ENCODE measurements at regions not wholly inside any gene's neighbourhood (a gene's known extent, or its start where the extent isn't known, plus 50 kb on each side); places are given as distances from the start of the nearest gene placed in this dataset.
"Not testable (repeated sequence)": the region's sequence is repeated elsewhere in the genome, so short reads cannot be mapped to it uniquely, and the experiment has no call there.

DNA sequence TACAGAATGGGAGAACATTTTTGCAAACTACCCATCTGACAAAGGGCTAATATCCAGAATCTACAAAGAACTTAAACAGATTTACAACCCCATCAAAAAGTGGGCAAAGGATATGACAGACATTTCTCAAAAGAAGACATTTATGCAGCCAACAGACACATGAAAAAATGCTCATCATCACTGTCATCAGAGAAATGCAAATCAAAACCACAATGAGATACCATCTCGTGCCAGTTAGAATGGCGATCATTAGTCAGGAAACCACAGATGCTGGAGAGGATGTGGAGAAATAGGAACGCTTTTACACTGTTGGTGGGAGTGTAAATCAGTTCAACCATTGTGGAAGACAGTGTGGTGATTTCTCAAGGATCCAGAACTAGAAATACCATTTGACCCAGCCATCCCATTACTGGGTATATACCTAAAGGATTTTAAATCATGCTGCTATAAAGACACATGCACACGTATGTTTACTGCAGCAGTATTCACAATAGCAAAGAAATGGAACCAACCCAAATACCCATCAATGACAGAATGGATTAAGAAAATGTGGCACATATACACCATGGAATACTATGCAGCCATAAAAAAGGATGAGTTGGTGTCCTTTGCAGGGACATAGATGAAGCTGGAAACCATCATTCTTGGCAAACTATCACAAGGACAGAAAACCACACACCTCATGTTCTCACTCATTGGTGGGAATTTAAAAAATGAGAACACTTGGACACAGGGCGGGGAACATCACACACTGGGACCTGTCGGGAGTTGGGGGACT is 317.7 kb upstream of the THBS1 start:
- DNase-seq, result not testable (repeated sequence)

- no peak for DNase-seq
These were observed 315.6 kb upstream of the THBS1 start for GRCh38 chr15:39265261-39265660.

- no peak for DNase-seq
These were observed 314.0 kb upstream of the THBS1 start for GRCh38 chr15:39266890-39267289.

GRCh38 chr15:39267685-39268084 is 313.2 kb upstream of the THBS1 start:
- no peak for DNase-seq

DNA sequence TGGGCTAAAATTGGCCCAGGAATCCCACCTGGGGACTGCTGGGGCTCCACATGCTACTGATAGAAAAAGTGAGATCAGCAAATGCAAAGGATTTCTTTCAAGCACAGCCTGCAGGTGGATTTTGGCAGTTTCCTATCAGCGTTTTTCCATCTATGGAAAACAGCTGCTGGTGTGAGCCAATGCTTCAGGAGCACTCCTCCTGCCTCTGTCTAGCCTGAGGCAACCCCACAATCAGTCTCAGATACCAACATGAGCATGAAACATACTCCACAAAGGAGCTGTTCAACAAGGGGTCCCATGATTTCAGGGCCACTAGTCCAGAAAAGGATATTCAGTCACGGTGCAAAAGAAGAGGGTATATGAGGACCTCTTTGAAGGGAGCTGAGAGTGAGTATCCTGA is 311.5 kb upstream of the THBS1 start:
- no peak for DNase-seq

DNA sequence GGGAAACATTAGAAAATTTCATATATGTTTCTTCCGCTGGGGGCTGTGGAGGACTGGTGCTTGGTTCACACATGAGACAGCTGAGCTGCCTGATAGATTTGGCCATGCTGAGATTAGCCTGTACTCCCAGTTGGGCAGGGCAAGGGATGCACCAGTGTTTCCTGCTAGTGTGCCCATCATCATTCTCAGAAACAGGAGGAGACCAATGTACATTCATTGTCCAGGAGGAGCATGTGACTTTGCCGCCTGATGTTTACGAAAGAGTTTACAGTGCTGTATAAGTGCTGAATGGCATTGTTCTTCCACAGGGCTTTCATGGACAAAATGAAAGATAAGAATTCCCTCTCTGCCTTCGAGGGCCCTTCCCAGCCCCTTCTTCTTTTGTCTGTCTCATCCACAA is 311.1 kb upstream of the THBS1 start:
- DNase-seq, result no peak

DNA sequence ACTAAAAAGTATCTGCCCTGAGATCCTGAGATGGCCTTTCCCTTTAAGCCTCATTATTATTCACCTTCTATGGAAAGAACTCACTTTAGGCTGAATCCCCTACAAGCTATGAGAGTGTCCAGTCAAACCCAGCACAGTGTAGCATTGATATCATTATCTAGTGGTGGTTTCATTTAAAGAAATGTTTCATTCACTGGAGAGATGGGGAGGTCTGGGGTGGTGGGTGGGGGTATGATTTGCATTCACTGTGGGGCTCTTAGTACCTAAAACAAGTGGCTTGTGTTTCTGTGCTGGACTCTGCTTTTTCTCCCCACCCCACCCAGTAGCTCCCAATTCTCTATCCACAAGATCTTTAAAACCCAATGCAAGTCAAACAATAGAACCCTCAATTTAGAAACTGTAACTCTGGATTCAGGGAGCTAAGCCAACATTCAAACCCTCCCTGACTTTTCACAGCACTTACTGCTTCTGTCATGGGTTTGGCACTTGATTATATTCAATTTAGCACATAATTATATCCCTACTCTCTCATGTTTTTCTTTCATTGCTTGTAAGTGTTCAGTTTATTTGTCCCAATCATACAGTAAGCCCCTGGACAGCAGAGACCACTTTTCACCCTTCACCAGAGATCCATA is 310.5 kb upstream of the THBS1 start:
- no peak for DNase-seq

DNA sequence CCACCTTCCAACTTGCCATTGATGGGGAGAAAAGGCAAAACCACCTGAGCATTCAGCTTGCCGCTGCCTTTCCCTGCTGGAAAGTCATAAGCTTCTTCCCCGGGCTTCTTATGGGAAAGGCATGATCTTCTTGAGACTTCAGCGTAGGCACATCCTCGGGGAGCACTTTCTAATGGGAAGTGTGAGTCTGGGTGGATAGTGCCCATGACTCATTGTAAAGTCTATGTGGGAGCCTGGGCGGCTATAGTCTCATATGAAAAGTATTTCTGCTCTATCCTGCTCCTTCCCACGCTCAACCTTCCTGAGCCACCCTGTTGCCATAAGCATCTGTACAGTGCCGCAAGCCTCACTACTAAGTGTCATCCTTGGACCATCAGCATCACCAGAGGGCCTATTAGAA is 309.9 kb upstream of the THBS1 start:
- DNase-seq, result no peak

DNA sequence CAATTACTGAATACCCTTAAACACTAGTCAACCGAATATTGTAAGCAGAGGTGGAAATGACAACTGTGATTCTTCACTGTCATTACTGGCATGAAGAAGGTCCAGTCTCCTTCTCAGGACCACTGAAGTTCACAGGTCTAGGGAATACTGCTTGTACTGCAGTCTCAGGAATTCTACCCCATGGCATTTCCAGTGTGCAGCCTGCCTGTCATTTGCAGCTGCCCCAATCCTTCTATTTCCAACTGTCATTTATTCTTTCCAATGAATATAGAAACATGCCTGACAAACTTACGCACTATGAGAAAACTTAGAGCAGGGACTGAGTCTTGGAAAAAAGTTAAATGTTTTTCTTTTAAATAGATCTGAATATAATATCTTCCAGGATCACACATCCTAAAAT is 308.0 kb upstream of the THBS1 start:
- no peak for DNase-seq

DNA sequence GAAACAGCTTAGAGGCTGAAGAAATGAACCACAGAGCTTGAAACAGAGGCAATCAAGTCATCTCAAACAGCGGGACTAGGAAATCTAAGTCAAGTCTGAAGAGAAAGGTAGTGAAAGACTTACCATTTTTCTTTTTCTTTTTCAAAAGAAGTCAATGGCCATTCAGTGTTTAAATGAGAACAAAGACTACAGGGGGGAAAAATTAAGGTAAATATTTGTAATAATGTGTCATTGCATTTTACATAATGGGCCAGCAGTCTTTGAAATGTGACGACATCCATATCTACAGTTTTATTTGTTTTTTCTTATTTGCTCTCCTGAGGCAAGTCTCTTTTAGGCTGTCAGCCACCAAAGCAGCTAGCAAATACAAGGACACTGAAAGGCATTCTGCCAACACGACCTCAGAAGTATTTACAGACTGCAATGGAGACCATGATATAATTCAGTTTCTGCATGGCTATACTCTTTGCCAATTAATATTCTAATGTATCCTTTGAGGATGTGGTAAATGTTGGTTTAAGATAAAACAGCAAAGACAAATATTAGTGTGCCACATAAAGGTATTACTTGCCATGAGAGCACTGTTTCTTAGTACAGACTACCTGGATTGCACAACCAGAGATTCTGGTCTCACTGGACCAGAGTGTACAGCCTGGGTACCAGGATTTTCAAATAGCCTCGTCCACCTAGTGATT is 307.0 kb upstream of the THBS1 start:
- DNase-seq, result no peak

- no peak for DNase-seq
These were observed 305.8 kb upstream of the THBS1 start for GRCh38 chr15:39275066-39275465.

DNA sequence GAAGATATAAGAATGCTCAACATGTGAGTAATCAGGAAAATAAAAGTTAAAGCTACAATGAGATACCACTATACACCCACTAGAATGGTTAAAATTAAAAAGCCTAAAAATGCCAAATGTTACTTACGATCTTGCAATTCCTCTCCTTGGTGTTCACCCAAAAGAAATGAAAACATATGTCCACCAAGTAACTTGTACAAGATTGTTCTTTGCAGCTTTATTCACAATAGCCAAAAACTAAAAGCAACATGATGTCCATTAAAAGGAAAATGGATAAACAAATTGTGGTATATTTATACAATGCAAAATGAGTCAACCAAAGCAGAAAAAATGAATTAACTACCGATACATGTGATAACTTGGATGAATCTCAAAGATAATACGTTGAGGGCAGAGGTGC is 301.6 kb upstream of the THBS1 start:
- DNase-seq, result no peak

DNA sequence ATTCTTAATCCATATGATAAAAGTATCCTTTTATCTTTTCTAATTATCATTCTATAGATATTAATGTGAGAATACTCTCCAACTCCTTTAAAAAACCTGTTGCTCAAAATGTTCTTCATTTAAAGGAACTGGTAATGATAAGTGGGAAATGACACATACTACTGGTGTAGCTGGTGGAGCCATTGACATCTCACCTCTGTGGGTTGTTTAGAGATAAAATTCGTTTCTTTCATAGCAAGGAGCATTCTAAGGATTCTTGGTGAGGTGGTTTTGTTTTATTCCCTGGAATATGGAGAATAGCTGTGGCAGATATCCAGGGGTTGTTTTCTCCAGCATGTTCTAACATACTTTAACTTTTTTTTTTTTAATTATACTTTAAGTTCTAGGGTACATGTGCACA is 299.8 kb upstream of the THBS1 start:
- DNase-seq, result no peak

- no peak for DNase-seq
These were observed 298.1 kb upstream of the THBS1 start for GRCh38 chr15:39282663-39283208.

- no peak for DNase-seq
These were observed 297.3 kb upstream of the THBS1 start for GRCh38 chr15:39283531-39283930.

DNA sequence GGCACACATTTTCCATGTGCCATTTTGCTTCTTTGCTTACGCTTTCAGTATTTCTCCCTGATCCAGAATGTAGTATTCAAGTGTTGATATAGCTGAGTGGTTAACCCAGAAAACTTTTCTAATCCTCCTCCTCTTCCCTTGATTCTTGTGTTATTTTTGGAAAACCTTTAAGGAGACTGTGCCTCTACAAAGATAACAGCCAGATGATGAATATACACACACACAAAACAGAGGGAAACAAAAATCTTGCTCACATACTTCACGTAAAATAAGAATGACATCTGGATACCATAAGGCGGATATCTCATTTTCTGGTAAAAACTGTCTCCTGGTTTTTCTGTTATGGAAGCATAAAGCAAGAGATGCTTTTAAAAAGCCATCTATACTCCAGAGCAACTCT is 295.8 kb upstream of the THBS1 start:
- no peak for DNase-seq

DNA sequence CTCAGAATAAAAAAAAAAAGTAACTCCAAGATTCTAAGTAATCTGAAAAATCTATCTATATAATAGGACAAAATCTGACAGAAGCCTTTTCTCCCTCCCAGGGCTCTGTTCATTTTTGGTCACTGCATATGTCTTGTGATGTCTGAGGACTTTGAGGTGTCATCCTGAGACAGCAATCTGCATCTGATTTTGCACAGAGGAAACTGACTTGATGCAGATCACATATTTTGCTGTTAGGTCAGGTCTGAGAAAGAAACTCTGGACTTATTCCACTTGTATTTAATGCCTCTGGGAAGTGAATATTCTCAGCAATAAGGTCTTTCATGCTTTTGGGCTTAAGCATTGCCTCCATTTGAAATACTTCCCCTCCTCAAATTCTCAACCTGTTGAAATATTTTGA is 295.2 kb upstream of the THBS1 start:
- no peak for DNase-seq

DNA sequence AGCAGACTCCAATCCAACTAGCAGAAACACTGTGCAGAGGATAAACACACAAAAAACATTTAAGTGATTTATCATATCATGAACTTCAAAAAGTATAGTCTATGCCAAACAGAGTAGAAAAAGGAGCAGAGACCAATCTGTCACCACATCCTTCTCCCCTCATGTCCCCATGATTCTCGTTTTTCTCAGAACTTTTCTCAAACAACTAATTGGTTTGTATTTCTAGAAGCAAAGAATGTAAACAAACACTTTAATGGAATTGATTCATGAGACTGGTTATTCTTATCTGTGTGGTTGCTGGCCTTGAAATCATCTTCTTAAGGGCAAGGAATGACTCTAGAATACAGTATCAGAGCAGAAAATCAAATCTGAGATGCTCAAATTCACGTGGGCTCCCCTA is 294.2 kb upstream of the THBS1 start:
- DNase-seq, result no peak

GRCh38 chr15:39287322-39288195 is 293.3 kb upstream of the THBS1 start:
- no peak for DNase-seq

DNA sequence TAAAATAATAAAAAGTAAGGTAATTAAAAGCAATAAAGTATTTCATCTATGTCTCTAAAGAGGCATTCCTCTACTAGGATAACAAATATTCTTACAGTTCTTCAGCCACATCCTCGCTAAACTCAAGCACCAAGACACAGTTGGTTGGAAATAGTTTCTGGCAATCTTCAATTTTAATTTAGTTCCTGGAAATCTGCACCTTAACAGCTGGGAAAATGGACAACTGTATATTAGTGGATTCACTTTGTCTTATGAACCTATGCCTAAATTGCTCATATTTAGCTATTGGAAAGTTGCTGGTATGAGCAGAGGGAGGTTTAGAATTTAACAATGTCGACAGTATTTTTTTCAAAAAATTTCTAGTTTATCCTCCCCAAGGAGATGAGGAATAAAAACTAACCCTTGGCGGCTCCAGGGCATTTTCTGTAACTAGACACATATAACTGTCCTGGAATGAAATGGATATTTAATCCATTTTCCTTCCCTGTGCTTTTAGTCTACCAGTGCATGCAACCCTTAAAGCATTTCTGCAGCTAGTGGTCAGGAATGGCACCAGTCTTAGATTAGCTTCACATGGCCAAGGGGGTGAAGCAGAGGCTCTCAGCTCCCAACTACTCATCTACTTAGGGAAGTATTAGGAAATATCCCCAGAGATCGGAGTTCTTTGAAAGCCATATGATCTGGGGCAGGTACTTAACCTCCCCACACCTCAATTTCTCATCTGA is 290.0 kb upstream of the THBS1 start:
- DNase-seq, result no peak

DNA sequence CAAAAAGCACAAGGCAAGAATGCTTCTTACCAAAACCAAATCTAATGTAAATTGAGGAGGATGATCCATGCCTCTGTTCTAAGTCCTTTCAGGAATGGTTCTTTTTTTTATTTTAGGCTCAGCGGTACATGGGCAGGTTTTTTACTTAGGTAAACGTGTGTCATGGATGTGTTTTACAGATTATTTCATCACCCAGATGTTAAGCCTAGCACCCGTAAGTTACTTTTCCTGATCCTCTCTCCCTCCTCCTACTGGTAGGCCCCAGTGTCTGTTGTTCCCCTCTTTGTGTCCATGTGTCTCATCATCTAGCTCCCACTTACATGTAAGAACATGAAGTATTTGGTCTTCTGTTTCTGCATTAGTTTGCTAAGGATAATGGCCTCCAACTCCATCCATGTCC is 289.2 kb upstream of the THBS1 start:
- no peak for DNase-seq

DNA sequence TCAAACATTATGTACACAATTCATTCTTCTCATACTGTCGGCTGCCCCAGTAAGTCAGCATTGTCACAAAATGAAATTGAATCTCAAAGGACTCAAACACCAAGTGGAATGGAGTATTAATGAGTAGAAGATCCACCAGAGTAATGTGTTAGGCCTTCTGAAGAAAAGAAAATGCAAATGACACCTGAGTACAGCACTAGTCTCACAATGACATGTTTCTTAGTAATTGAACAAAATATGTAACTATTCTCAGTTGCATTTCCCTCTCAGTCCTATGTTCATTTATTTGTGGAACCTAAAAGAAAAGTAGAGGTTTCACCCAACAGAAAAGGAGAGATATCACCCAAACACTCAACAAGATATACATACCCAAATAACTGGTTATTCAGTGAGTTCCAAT is 283.9 kb upstream of the THBS1 start:
- DNase-seq, result no peak
